Thyroid gland (tissue), 4 donors: ENCODE measurements at regions not wholly inside any gene's neighbourhood (a gene's known extent, or its start where the extent isn't known, plus 50 kb on each side); places are given as distances from the start of the nearest gene placed in this dataset.

Experiments used
- CTCF ChIP-seq, 6 experiments: fragments of 200-600 bp in 3 of 6; fragments of 450-650 bp in 3 of 6; sonication (generic) in 3 of 6; IDR thresholded peaks; one replicate each; pipeline ENCODE4 v1.5.1; 2016 to 2019; ENCODE audit warnings: antibody characterized with exemption in 6 of 6, mild to moderate bottlenecking in 2 of 6, inconsistent platforms in 1 of 6, moderate library complexity in 1 of 6
- POLR2A ChIP-seq, 2 donors: fragments of 450-650 bp; IDR thresholded peaks; one replicate each; pipeline ENCODE4 v1.6.1; 2017; ENCODE audit warnings: antibody characterized with exemption in 2 of 2, mild to moderate bottlenecking in 2 of 2, moderate library complexity in 1 of 2

- TF ChIP-seq POLR2A (IDR thresholded peaks at IDR 0.05): no peak
- no peak for TF ChIP-seq CTCF (IDR thresholded peaks at IDR 0.05)
Measured at GRCh38 chr12:25054783-25055144, 105.9 kb upstream of the BCAT1 start.
